HCT116 (cell line): ENCODE measurements at regions not wholly inside any gene's neighbourhood (a gene's known extent, or its start where the extent isn't known, plus 50 kb on each side); places are given as distances from the start of the nearest gene placed in this dataset.

Experiments used
- ATAC-seq: fragments of 200-7000 bp; cut with Tn5 transposase; 2 replicates; pipeline ENCODE4 v1.9.1; 2020; ENCODE audit warnings: mild to moderate bottlenecking, moderate library complexity
- BruUV-seq: library from RNA; stranded (reverse); fragments of 400-500 nt; replicated peaks from 2 replicates; lab custom pipeline; 2021; lab: Mats Ljungman, UMichigan
- CTCF ChIA-PET: fragments of 300-600 bp; sonication (Branson Sonifier 250); formaldehyde crosslinking; loops from one replicate; lab custom pipeline; 2021; ENCODE audit warnings: antibody characterized with exemption; lab: Charles Lee
- POLR2A ChIA-PET: fragments of 300-600, 350-600 bp; sonication (Branson Sonifier 250); formaldehyde crosslinking; loops from one replicate; lab custom pipeline; 2021; ENCODE audit warnings: antibody characterized with exemption; lab: Charles Lee
- RAD21 ChIA-PET, 2 experiments: fragments of 300-600 bp; sonication (Branson Sonifier 250); formaldehyde crosslinking; loops; one replicate each; lab custom pipeline; 2023; ENCODE audit warnings: low total read pairs in 2 of 2; ENCODE audit not compliant: uncharacterized antibody in 2 of 2, unreplicated experiment in 2 of 2, low non-redundant PET in 1 of 2; lab: Charles Lee
- DNase-seq: peaks from one replicate; pipeline ENCODE4 v3.0.0-alpha.2; 2010; ENCODE audit warnings: low read depth, low spot score
- H2AFZ ChIP-seq: fragments of 200-600 bp; shearing (Covaris generic), sonication (generic); 2 replicates; pipeline ENCODE4 v1.6.1; 2017; ENCODE audit warnings: low read depth, mixed run types, mixed read lengths, antibody characterized with exemption, low read length; ENCODE audit not compliant: poor library complexity, severe bottlenecking
- H3K27ac ChIP-seq: 2 replicates; pipeline ENCODE4 v1.5.1; 2012; ENCODE audit warnings: low read depth, low read length
- H3K27me3 ChIP-seq: fragments of 200-600 bp; sonication (generic); 2 replicates; pipeline ENCODE4 v1.6.1; 2016; ENCODE audit warnings: mixed run types, low read length, mixed read lengths; ENCODE audit not compliant: insufficient read depth
- H3K36me3 ChIP-seq, 2 experiments: fragments of 200-500 bp in 1 of 2; fragments of 200-600 bp in 1 of 2; sonication (Bioruptor generic) in 1 of 2; sonication (generic) in 1 of 2; 2 replicates each; pipeline versions ENCODE4 v1.5.1 to v1.6.1; 2014 to 2016; ENCODE audit warnings: low read length in 2 of 2, inconsistent platforms in 1 of 2, mixed read lengths in 1 of 2, mixed run types in 1 of 2; ENCODE audit not compliant: insufficient read depth in 2 of 2, control insufficient read depth in 1 of 2
- H3K4me1 ChIP-seq, 2 experiments: fragments of 200-600 bp in 1 of 2; sonication (generic) in 1 of 2; 2 replicates each; pipeline versions ENCODE4 v1.5.1 to v1.6.1; 2012 to 2017; ENCODE audit warnings: low read length in 2 of 2, inconsistent platforms in 1 of 2, mild to moderate bottlenecking in 1 of 2, mixed read lengths in 1 of 2, mixed run types in 1 of 2, moderate library complexity in 1 of 2; ENCODE audit not compliant: insufficient read depth in 2 of 2, control insufficient read depth in 1 of 2
- H3K4me2 ChIP-seq: fragments of 200-600 bp; sonication (generic); 2 replicates; pipeline ENCODE4 v1.6.1; 2017; ENCODE audit warnings: mixed run types, low read length, mixed read lengths
- H3K4me3 ChIP-seq, 2 experiments: fragments of 200-600 bp in 1 of 2; sonication (generic) in 1 of 2; replicated peaks in 1 of 2; 2 replicates each; pipeline ENCODE4 v1.5.1; 2011 to 2016; ENCODE audit warnings: low read length in 2 of 2, control low read depth in 1 of 2, low read depth in 1 of 2, mild to moderate bottlenecking in 1 of 2, mixed read lengths in 1 of 2, mixed run types in 1 of 2
- H3K79me2 ChIP-seq: fragments of 200-600 bp; sonication (generic); 2 replicates; pipeline ENCODE4 v1.6.1; 2017; ENCODE audit warnings: mild to moderate bottlenecking, mixed run types, low read length, moderate library complexity, mixed read lengths; ENCODE audit not compliant: insufficient read depth
- H3K9ac ChIP-seq: fragments of 200-600 bp; sonication (generic); 2 replicates; pipeline ENCODE4 v1.6.1; 2016; ENCODE audit warnings: low read length, mixed read lengths
- H3K9me2 ChIP-seq: fragments of 200-600 bp; sonication (generic), shearing (Covaris generic); 2 replicates; pipeline ENCODE4 v1.6.1; 2017; ENCODE audit warnings: mixed run types, mild to moderate bottlenecking, moderate library complexity; ENCODE audit not compliant: insufficient read depth
- H3K9me3 ChIP-seq, 2 experiments: fragments of 200-500 bp in 1 of 2; fragments of 200-600 bp in 1 of 2; sonication (Bioruptor generic) in 1 of 2; sonication (generic) in 1 of 2; 2 replicates each; pipeline ENCODE4 v1.6.1; 2014 to 2017; ENCODE audit warnings: low read length in 2 of 2, mixed read lengths in 2 of 2, inconsistent platforms in 1 of 2, low read depth in 1 of 2, mild to moderate bottlenecking in 1 of 2, mixed run types in 1 of 2, moderate library complexity in 1 of 2; ENCODE audit not compliant: control insufficient read depth in 1 of 2, insufficient read depth in 1 of 2
- H4K20me1 ChIP-seq: fragments of 200-600 bp; sonication (generic), shearing (Covaris generic); 2 replicates; pipeline ENCODE4 v1.6.1; 2017; ENCODE audit warnings: mixed run types, mild to moderate bottlenecking, moderate library complexity; ENCODE audit not compliant: insufficient read depth
- EZH2phosphoT487 ChIP-seq: fragments of 200-600 bp; IDR thresholded peaks from 2 replicates; pipeline ENCODE4 v1.6.1; 2018; ENCODE audit warnings: antibody characterized with exemption, borderline replicate concordance
- JUND ChIP-seq: IDR thresholded peaks from 2 replicates; pipeline ENCODE4 v1.6.1; 2012
- POLR2AphosphoS5 ChIP-seq: IDR thresholded peaks from 2 replicates; pipeline ENCODE4 v1.6.1; 2011; ENCODE audit warnings: mild to moderate bottlenecking, low read depth, low read length, moderate library complexity
- RAD21 ChIP-seq: IDR thresholded peaks from 2 replicates; pipeline ENCODE4 v1.6.1; 2012; ENCODE audit warnings: low read depth, mild to moderate bottlenecking
- ZFX ChIP-seq: fragments of 450-650 bp; IDR thresholded peaks from 2 replicates; pipeline ENCODE4 v1.6.1; 2017
- intact Hi-C: fragments of 100-400 bp; cut with micrococcal nuclease; formaldehyde crosslinking; loops from 2 replicates; pipeline ENCODE4 v1.10.0; 2022
- TF ChIP-seq, protein P1 (sequence below), 3 experiments: fragments of 200-600 bp in 1 of 3; sonication (generic) in 1 of 3; IDR thresholded peaks in 2 of 3; conservative IDR thresholded peaks in 1 of 3; 2 replicates each; pipeline ENCODE4 v1.5.1; 2012 to 2017; ENCODE audit warnings: low read depth in 2 of 3, low read length in 2 of 3, antibody characterized with exemption in 1 of 3, borderline replicate concordance in 1 of 3, control low read depth in 1 of 3, mild to moderate bottlenecking in 1 of 3, mixed read lengths in 1 of 3, mixed run types in 1 of 3, moderate library complexity in 1 of 3; ENCODE audit not compliant: insufficient read depth in 1 of 3
- TF ChIP-seq, protein P2 (sequence below): IDR thresholded peaks from 2 replicates; pipeline ENCODE4 v1.6.1; 2012; ENCODE audit warnings: low read depth

DNA sequence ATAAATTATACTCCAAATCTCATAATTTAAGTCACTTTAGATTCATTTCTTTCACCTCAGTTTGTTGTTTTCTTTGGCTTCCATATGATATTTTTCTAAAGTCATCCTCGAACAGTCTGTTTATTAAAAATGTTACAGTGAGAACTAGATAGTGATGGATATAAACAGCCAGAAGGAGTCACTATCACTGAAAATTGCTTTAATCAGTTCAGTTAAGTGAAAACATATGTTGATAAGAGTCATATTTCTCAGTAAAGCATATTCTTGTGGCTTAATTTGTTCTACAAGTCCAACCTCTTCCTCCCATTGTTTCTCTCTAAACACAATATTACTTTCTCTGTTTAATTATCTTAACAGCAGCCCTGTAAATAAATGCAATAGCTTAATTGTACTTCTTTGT, 427.5 kb upstream of the ALCAM start:
- intact Hi-C loops, result no loop called here
- Histone ChIP-seq H2AFZ (peak overlapping the region; percentile 8), H3K4me2 (no peak overlapping the region), H3K4me3 (no peak overlapping the region), H3K9me2 (peaks cover 3% of the 10 kb centered on the region; the same call in 1 of the 2 replicates), H3K36me3 (no peaks in the 10 kb centered on the region), H3K79me2 (no peaks in the 10 kb centered on the region), H3K27me3 (no peaks in the 10 kb centered on the region), H3K9ac (no peak overlapping the region), H3K4me1 (no peaks in the 10 kb centered on the region), H4K20me1 (no peaks in the 10 kb centered on the region), H3K9me3 (no peaks in the 10 kb centered on the region), H3K27ac (no peak overlapping the region)
- DNase-seq, result no peak
- no peak for ATAC-seq
- POLR2A ChIA-PET, result no interaction called here
- CTCF ChIA-PET, result no interaction called here
- BruUV-seq, result no TSS peak
- TF ChIP-seq JUND, result no peak
- TF ChIP-seq, protein P1, sequence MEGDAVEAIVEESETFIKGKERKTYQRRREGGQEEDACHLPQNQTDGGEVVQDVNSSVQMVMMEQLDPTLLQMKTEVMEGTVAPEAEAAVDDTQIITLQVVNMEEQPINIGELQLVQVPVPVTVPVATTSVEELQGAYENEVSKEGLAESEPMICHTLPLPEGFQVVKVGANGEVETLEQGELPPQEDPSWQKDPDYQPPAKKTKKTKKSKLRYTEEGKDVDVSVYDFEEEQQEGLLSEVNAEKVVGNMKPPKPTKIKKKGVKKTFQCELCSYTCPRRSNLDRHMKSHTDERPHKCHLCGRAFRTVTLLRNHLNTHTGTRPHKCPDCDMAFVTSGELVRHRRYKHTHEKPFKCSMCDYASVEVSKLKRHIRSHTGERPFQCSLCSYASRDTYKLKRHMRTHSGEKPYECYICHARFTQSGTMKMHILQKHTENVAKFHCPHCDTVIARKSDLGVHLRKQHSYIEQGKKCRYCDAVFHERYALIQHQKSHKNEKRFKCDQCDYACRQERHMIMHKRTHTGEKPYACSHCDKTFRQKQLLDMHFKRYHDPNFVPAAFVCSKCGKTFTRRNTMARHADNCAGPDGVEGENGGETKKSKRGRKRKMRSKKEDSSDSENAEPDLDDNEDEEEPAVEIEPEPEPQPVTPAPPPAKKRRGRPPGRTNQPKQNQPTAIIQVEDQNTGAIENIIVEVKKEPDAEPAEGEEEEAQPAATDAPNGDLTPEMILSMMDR (IDR thresholded peaks at IDR 0.05 in 2 of 3, conservative IDR thresholded peaks at IDR 0.05 in 1 of 3; ENCODE audit: borderline replicate concordance in 1 of 3, insufficient read depth in 1 of 3, low read depth in 2 of 3, low read length in 2 of 3), result peak in 2 of 3 experiments; percentile 9 to 38; a peak in 3 of 6 replicates
- RAD21 ChIA-PET, result no interaction called here

DNA sequence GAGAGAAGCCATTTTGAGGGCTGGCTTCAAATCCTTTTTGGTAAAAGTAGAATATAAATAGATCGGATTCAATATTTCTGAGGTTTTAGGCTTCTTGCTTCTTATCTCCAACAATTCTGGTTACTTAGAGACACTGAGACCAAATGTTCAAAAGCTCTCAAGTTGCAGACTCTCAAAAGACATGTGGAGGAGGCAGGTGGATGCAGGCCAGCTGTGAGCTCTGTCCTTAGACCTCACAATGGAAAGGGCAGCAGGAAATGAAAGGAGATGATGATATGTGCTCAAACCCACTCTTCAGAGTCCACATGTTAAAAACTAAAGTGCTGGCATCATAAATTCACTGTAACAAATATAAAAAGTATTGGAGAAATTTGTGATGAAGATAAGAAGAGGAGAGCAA, 424.9 kb upstream of the ALCAM start:
- no TSS peak for BruUV-seq
- Histone ChIP-seq H2AFZ (no peak overlapping the region), H3K36me3 (no peaks in the 10 kb centered on the region), H4K20me1 (no peaks in the 10 kb centered on the region), H3K4me1 (no peaks in the 10 kb centered on the region), H3K4me3 (no peak overlapping the region), H3K9me3 (no peaks in the 10 kb centered on the region), H3K4me2 (no peak overlapping the region), H3K27me3 (no peaks in the 10 kb centered on the region), H3K27ac (no peak overlapping the region), H3K9ac (no peak overlapping the region), H3K79me2 (no peaks in the 10 kb centered on the region), H3K9me2 (no peaks in the 10 kb centered on the region)
- ChIA-PET POLR2A (no interaction called here), RAD21 (no interaction called here), CTCF (no interaction called here)
- TF ChIP-seq POLR2AphosphoS5 (no peak), RAD21 (no peak), EZH2phosphoT487 (no peak), ZFX (no peak)
- TF ChIP-seq, protein P2, sequence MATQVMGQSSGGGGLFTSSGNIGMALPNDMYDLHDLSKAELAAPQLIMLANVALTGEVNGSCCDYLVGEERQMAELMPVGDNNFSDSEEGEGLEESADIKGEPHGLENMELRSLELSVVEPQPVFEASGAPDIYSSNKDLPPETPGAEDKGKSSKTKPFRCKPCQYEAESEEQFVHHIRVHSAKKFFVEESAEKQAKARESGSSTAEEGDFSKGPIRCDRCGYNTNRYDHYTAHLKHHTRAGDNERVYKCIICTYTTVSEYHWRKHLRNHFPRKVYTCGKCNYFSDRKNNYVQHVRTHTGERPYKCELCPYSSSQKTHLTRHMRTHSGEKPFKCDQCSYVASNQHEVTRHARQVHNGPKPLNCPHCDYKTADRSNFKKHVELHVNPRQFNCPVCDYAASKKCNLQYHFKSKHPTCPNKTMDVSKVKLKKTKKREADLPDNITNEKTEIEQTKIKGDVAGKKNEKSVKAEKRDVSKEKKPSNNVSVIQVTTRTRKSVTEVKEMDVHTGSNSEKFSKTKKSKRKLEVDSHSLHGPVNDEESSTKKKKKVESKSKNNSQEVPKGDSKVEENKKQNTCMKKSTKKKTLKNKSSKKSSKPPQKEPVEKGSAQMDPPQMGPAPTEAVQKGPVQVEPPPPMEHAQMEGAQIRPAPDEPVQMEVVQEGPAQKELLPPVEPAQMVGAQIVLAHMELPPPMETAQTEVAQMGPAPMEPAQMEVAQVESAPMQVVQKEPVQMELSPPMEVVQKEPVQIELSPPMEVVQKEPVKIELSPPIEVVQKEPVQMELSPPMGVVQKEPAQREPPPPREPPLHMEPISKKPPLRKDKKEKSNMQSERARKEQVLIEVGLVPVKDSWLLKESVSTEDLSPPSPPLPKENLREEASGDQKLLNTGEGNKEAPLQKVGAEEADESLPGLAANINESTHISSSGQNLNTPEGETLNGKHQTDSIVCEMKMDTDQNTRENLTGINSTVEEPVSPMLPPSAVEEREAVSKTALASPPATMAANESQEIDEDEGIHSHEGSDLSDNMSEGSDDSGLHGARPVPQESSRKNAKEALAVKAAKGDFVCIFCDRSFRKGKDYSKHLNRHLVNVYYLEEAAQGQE, result no peak
- DNase-seq, result no peak
- ATAC-seq, result no peak
- intact Hi-C loops, result no loop called here
